ENCODE measurements at regions not wholly inside any gene's neighbourhood (a gene's known extent, or its start where the extent isn't known, plus 50 kb on each side); places are given as distances from the start of the nearest gene placed in this dataset.

DNA sequence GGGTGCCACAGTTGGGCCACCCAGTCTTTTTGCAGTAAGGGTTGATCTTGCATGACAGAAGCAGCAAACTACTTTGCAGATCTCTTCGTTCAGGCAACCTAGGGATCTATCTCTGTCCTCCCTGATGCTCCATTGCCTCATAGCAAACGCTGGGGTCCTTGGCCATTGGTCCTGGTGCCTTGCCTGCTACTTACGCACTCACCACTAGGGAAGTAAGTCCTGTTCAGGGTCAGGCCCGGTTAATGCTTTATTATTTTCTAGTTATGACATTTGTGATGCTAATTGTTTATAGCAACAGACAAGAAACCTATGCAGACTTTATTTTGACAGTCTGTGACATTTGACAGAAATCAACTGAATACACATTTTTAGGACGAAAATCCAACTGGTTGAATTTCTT lies 326.5 kb upstream of the FMN2 start:
- TF ChIP-seq EZH2 (IDR thresholded peaks at IDR 0.05; ENCODE audit: insufficient read depth, poor library complexity, severe bottlenecking) (no peak), EZH2phosphoT487 (IDR thresholded peaks at IDR 0.05; ENCODE audit: insufficient read depth, low read depth) (no peak)

Data from GM23248 (cell line).